H1 (cell line): ENCODE measurements at regions not wholly inside any gene's neighbourhood (a gene's known extent, or its start where the extent isn't known, plus 50 kb on each side); places are given as distances from the start of the nearest gene placed in this dataset.

Source experiments
- CTCF ChIA-PET: fragments of 300-600 bp; sonication (Branson Sonifier 250); formaldehyde crosslinking; loops from one replicate; lab custom pipeline; 2021; ENCODE audit not compliant: partially characterized antibody; lab: Charles Lee
- POLR2A ChIA-PET: fragments of 300-600 bp; sonication (Branson Sonifier 250); formaldehyde crosslinking; loops from one replicate; lab custom pipeline; 2021; ENCODE audit warnings: inconsistent platforms; ENCODE audit not compliant: partially characterized antibody; lab: Charles Lee
- DNase-seq, 2 experiments: peaks; one replicate each; pipeline versions ENCODE4 v3.0.0 to v3.0.0-alpha.2; 2010 to 2022; ENCODE audit warnings: low spot score in 2 of 2, low read depth in 1 of 2, mixed read lengths in 1 of 2
- FAIRE-seq: peaks from 2 replicates; lab custom pipeline; 2011; peaks lifted over from hg19 to GRCh38; lab: Jason Lieb, UNC
- H2AFZ ChIP-seq: 2 replicates; pipeline ENCODE4 v1.8.1; 2012; ENCODE audit warnings: low read length, inconsistent platforms
- H2AK5ac ChIP-seq: 2 replicates; pipeline ENCODE4 v1.6.1; 2013; ENCODE audit warnings: low read depth, low read length
- H2BK120ac ChIP-seq: replicated peaks from 2 replicates; pipeline ENCODE3; 2013; ENCODE audit warnings: low read depth, low read length, inconsistent platforms
- H2BK12ac ChIP-seq: 2 replicates; pipeline ENCODE4 v1.6.1; 2013; ENCODE audit warnings: low read depth, low read length
- H2BK15ac ChIP-seq: 2 replicates; pipeline ENCODE4 v1.6.1; 2013; ENCODE audit warnings: low read length
- H2BK20ac ChIP-seq: 2 replicates; pipeline ENCODE4 v1.6.1; 2013; ENCODE audit warnings: low read length
- H2BK5ac ChIP-seq: 2 replicates; pipeline ENCODE4 v1.6.1; 2013; ENCODE audit warnings: low read depth, low read length
- H3K14ac ChIP-seq: 2 replicates; pipeline ENCODE4 v1.6.1; 2013; ENCODE audit warnings: inconsistent platforms; ENCODE audit not compliant: insufficient read length
- H3K18ac ChIP-seq: 2 replicates; pipeline ENCODE4 v1.6.1; 2013; ENCODE audit warnings: low read length; ENCODE audit errors: extremely low read depth
- H3K23ac ChIP-seq: 2 replicates; pipeline ENCODE4 v1.6.1; 2013; ENCODE audit warnings: inconsistent platforms; ENCODE audit not compliant: insufficient read length
- H3K23me2 ChIP-seq: 2 replicates; pipeline ENCODE4 v1.6.1; 2013; ENCODE audit warnings: low read depth, low read length
- H3K27ac ChIP-seq: 2 replicates; pipeline ENCODE4 v1.6.1; 2011; ENCODE audit warnings: low read depth, low read length, inconsistent platforms
- H3K27me3 ChIP-seq, 4 experiments: replicated peaks in 1 of 4; 1 replicate in 1 of 4; 2 replicates in 3 of 4; pipeline versions ENCODE4 v1.6.1 to v1.8.1; 2011 to 2013; ENCODE audit warnings: low read length in 3 of 4, mild to moderate bottlenecking in 3 of 4, inconsistent platforms in 2 of 4, mixed read lengths in 2 of 4, moderate library complexity in 1 of 4; ENCODE audit not compliant: control insufficient read depth in 3 of 4, insufficient read depth in 3 of 4; ENCODE audit errors: extremely low read depth in 1 of 4
- H3K36me3 ChIP-seq, 4 experiments: 2 replicates each; pipeline versions ENCODE4 v1.6.1 to v1.8.1; 2011 to 2013; ENCODE audit warnings: mild to moderate bottlenecking in 4 of 4, low read length in 3 of 4, moderate library complexity in 2 of 4, control low read depth in 1 of 4, inconsistent platforms in 1 of 4; ENCODE audit not compliant: insufficient read depth in 4 of 4, control insufficient read depth in 2 of 4
- H3K4ac ChIP-seq: replicated peaks from 2 replicates; pipeline ENCODE3; 2013; ENCODE audit warnings: low read length, low read depth, mixed read lengths, inconsistent platforms; ENCODE audit not compliant: insufficient read length
- H3K4me1 ChIP-seq, 4 experiments: replicated peaks in 1 of 4; 1 replicate in 1 of 4; 2 replicates in 3 of 4; pipeline versions ENCODE4 v1.6.1 to v1.8.1; 2011 to 2013; ENCODE audit warnings: low read length in 3 of 4, inconsistent platforms in 2 of 4, mixed read lengths in 1 of 4; ENCODE audit not compliant: insufficient read depth in 4 of 4, control insufficient read depth in 3 of 4
- H3K4me2 ChIP-seq, 2 experiments: 2 replicates each; pipeline versions ENCODE4 v1.6.1 to v1.8.1; 2011 to 2013; ENCODE audit warnings: low read depth in 2 of 2, low read length in 2 of 2, control low read depth in 1 of 2, inconsistent platforms in 1 of 2, mild to moderate bottlenecking in 1 of 2; ENCODE audit not compliant: insufficient read depth in 1 of 2
- H3K4me3 ChIP-seq, 4 experiments: fragments of 200-600, 300-600 bp in 1 of 4; sonication (generic), shearing (Covaris generic), sonication (Bioruptor Twin) in 1 of 4; 2 replicates each; pipeline versions ENCODE4 v1.5.1 to v1.8.1; 2011 to 2016; ENCODE audit warnings: low read length in 4 of 4, low read depth in 3 of 4, control low read depth in 2 of 4, inconsistent platforms in 2 of 4, mild to moderate bottlenecking in 2 of 4, mixed read lengths in 1 of 4, moderate library complexity in 1 of 4; ENCODE audit not compliant: insufficient read depth in 2 of 4; ENCODE audit errors: extremely low read depth in 1 of 4
- H3K56ac ChIP-seq: replicated peaks from 2 replicates; pipeline ENCODE3; 2013; ENCODE audit warnings: low read depth, mild to moderate bottlenecking, mixed read lengths, low read length, inconsistent platforms; ENCODE audit not compliant: insufficient read length
- H3K79me1 ChIP-seq: 2 replicates; pipeline ENCODE4 v1.6.1; 2013; ENCODE audit warnings: low read depth, low read length, control low read depth
- H3K79me2 ChIP-seq, 2 experiments: 2 replicates each; pipeline versions ENCODE4 v1.6.1 to v1.8.1; 2012 to 2013; ENCODE audit warnings: low read length in 2 of 2, mild to moderate bottlenecking in 2 of 2, inconsistent platforms in 1 of 2; ENCODE audit not compliant: insufficient read depth in 2 of 2, control insufficient read depth in 1 of 2
- H3K9ac ChIP-seq, 4 experiments: replicated peaks in 1 of 4; 1 replicate in 1 of 4; 2 replicates in 3 of 4; pipeline versions ENCODE4 v1.6.1 to v1.8.1; 2011 to 2013; ENCODE audit warnings: low read depth in 3 of 4, low read length in 3 of 4, control low read depth in 2 of 4, mild to moderate bottlenecking in 2 of 4, moderate library complexity in 2 of 4, inconsistent platforms in 1 of 4; ENCODE audit errors: extremely low read depth in 1 of 4
- H3K9me3 ChIP-seq, 2 experiments: 2 replicates each; pipeline versions ENCODE4 v1.6.1 to v1.8.1; 2012 to 2013; ENCODE audit warnings: mild to moderate bottlenecking in 2 of 2, moderate library complexity in 2 of 2, control low read depth in 1 of 2, inconsistent platforms in 1 of 2, low read depth in 1 of 2, low read length in 1 of 2, mixed read lengths in 1 of 2; ENCODE audit not compliant: insufficient read depth in 2 of 2
- H4K20me1 ChIP-seq, 2 experiments: replicated peaks in 1 of 2; 2 replicates each; pipeline versions ENCODE3 to v1.8.1; 2011 to 2013; ENCODE audit warnings: inconsistent platforms in 2 of 2, low read length in 2 of 2, mild to moderate bottlenecking in 1 of 2; ENCODE audit not compliant: insufficient read depth in 2 of 2, control insufficient read depth in 1 of 2
- H4K5ac ChIP-seq: 2 replicates; pipeline ENCODE4 v1.6.1; 2013; ENCODE audit warnings: low read length, low read depth, mixed read lengths, inconsistent platforms; ENCODE audit not compliant: insufficient read length
- H4K8ac ChIP-seq: 2 replicates; pipeline ENCODE4 v1.8.0; 2013; ENCODE audit warnings: mild to moderate bottlenecking, moderate library complexity, low read length, inconsistent platforms; ENCODE audit not compliant: insufficient read depth; ENCODE audit errors: extremely low read depth
- H4K91ac ChIP-seq: replicated peaks from 2 replicates; pipeline ENCODE3; 2013; ENCODE audit warnings: low read length, mixed read lengths, inconsistent platforms; ENCODE audit not compliant: insufficient read length
- BACH1 ChIP-seq: IDR thresholded peaks from 2 replicates; pipeline ENCODE4 v1.6.1; 2012; ENCODE audit warnings: low read length, improper control_type of control experiment
- CBX8 ChIP-seq: fragments of 300-800, 300-1000 bp; sonication (generic); IDR thresholded peaks from 2 replicates; pipeline ENCODE4 v1.7.1; 2016; ENCODE audit warnings: low read depth, low read length, borderline replicate concordance
- CHD1 ChIP-seq: IDR thresholded peaks from 2 replicates; pipeline ENCODE4 v1.6.1; 2012; ENCODE audit warnings: low read depth, low read length, improper control_type of control experiment
- CHD2 ChIP-seq: IDR thresholded peaks from 2 replicates; pipeline ENCODE4 v1.6.1; 2012; ENCODE audit warnings: low read length, improper control_type of control experiment
- FOSL1 ChIP-seq: IDR thresholded peaks from 2 replicates; pipeline ENCODE4 v1.6.1; 2011; ENCODE audit warnings: mild to moderate bottlenecking, low read depth, low read length, moderate library complexity; ENCODE audit not compliant: insufficient read depth
- HDAC2 ChIP-seq, 2 experiments: fragments of 300-600 bp in 1 of 2; sonication (generic) in 1 of 2; IDR thresholded peaks; 2 replicates each; pipeline ENCODE4 v1.6.1; 2011 to 2012; ENCODE audit warnings: low read depth in 2 of 2, low read length in 2 of 2, mild to moderate bottlenecking in 2 of 2, moderate library complexity in 2 of 2, borderline replicate concordance in 1 of 2, inconsistent platforms in 1 of 2
- KDM5A ChIP-seq: fragments of 200-600 bp; IDR thresholded peaks from 2 replicates; pipeline ENCODE4 v1.7.1; 2012; ENCODE audit warnings: mild to moderate bottlenecking, low read length, inconsistent platforms, mixed read lengths
- MAFK ChIP-seq: IDR thresholded peaks from 2 replicates; pipeline ENCODE4 v1.6.1; 2012; ENCODE audit warnings: low read depth, mild to moderate bottlenecking, improper control_type of control experiment, low read length
- NANOG ChIP-seq: IDR thresholded peaks from 2 replicates; pipeline ENCODE4 v1.6.1; 2011; ENCODE audit warnings: low read length, low read depth, mild to moderate bottlenecking, inconsistent platforms; ENCODE audit not compliant: insufficient read depth, poor library complexity, severe bottlenecking
- POLR2A ChIP-seq, 2 experiments: IDR thresholded peaks; 1 replicate in 1 of 2; 2 replicates in 1 of 2; pipeline ENCODE4 v1.6.1; 2011; ENCODE audit warnings: low read depth in 2 of 2, low read length in 2 of 2, mild to moderate bottlenecking in 2 of 2; ENCODE audit errors: control extremely low read depth in 1 of 2
- RXRA ChIP-seq: IDR thresholded peaks from 2 replicates; pipeline ENCODE4 v1.6.1; 2011; ENCODE audit warnings: low read depth, mild to moderate bottlenecking, low read length, moderate library complexity; ENCODE audit not compliant: insufficient read depth
- SAP30 ChIP-seq: fragments of 300-600 bp; sonication (generic); IDR thresholded peaks from 2 replicates; pipeline ENCODE4 v1.7.1; 2012; ENCODE audit warnings: low read length, moderate library complexity, mild to moderate bottlenecking, inconsistent platforms; ENCODE audit not compliant: insufficient read depth, insufficient replicate concordance
- SP2 ChIP-seq: IDR thresholded peaks from 2 replicates; pipeline ENCODE4 v1.6.1; 2012; ENCODE audit warnings: mild to moderate bottlenecking, low read length, inconsistent platforms
- SP4 ChIP-seq: IDR thresholded peaks from 2 replicates; pipeline ENCODE4 v1.6.1; 2012; ENCODE audit warnings: low read length, inconsistent platforms
- SUZ12 ChIP-seq: fragments of 200-600 bp; sonication (generic); IDR thresholded peaks from 2 replicates; pipeline ENCODE4 v1.6.1; 2012; ENCODE audit warnings: mild to moderate bottlenecking, inconsistent platforms, low read length, moderate library complexity, mixed read lengths
- TAF7 ChIP-seq: optimal IDR thresholded peaks from 2 replicates; pipeline ENCODE3; 2011; ENCODE audit warnings: low read depth, mild to moderate bottlenecking, inconsistent platforms, low read length, moderate library complexity, borderline replicate concordance
- TBP ChIP-seq: IDR thresholded peaks from 2 replicates; pipeline ENCODE4 v1.6.1; 2011; ENCODE audit warnings: low read depth, low read length, improper control_type of control experiment
- TCF12 ChIP-seq: IDR thresholded peaks from 2 replicates; pipeline ENCODE4 v1.6.1; 2011; ENCODE audit warnings: low read depth, mild to moderate bottlenecking, low read length

GRCh38 chr11:98104249-98104648, 916.5 kb upstream of the CNTN5 start:
- no peak overlapping the region for H2BK20ac ChIP-seq
- no peak overlapping the region for H3K4me3 ChIP-seq
- no peak overlapping the region for H2BK120ac ChIP-seq
- H4K8ac ChIP-seq = no peak overlapping the region
- H2BK15ac ChIP-seq = no peak overlapping the region
- no peak overlapping the region for H2AFZ ChIP-seq
- H4K20me1 ChIP-seq = no peaks in the 10 kb centered on the region
- no peak overlapping the region for H3K56ac ChIP-seq
- POLR2A ChIA-PET = no interaction called here
- no peak overlapping the region for H2BK5ac ChIP-seq
- no peaks in the 10 kb centered on the region for H3K36me3 ChIP-seq
- H2BK12ac ChIP-seq = no peak overlapping the region
- no peak overlapping the region for H3K18ac ChIP-seq
- no peaks in the 10 kb centered on the region for H3K9me3 ChIP-seq
- no peaks in the 10 kb centered on the region for H3K79me1 ChIP-seq
- no peak for FAIRE-seq
- no peak overlapping the region for H3K4ac ChIP-seq
- H3K23me2 ChIP-seq = no peaks in the 10 kb centered on the region
- H4K5ac ChIP-seq = no peak overlapping the region
- no peaks in the 10 kb centered on the region for H3K4me1 ChIP-seq
- H4K91ac ChIP-seq = no peak overlapping the region
- no peak overlapping the region for H3K23ac ChIP-seq
- no peaks in the 10 kb centered on the region for H3K79me2 ChIP-seq
- CTCF ChIA-PET = no interaction called here
- no peak overlapping the region for H2AK5ac ChIP-seq
- H3K9ac ChIP-seq = no peak overlapping the region
- H3K27me3 ChIP-seq = peaks cover 0 to 1% (median 0%) of the 10 kb centered on the region in 4 experiments; a peak in 1 of 7 replicates
- no peak overlapping the region for H3K27ac ChIP-seq
- no peak overlapping the region for H3K4me2 ChIP-seq
- DNase-seq = no peak
- H3K14ac ChIP-seq = no peak overlapping the region
- no peak for TF ChIP-seq CBX8
- TF ChIP-seq SP2 = no peak
- TF ChIP-seq RXRA = no peak
- TF ChIP-seq CHD2 = no peak
- no peak for TF ChIP-seq TCF12
- TF ChIP-seq SP4 = no peak
- TF ChIP-seq KDM5A = no peak
- no peak for TF ChIP-seq FOSL1
- TF ChIP-seq SAP30 = no peak
- no peak for TF ChIP-seq BACH1
- no peak for TF ChIP-seq HDAC2 (IDR thresholded peaks at IDR 0.05; ENCODE audit: borderline replicate concordance in 1 of 2, low read depth in 2 of 2, low read length in 2 of 2)
- no peak for TF ChIP-seq CHD1
- no peak for TF ChIP-seq TBP
- TF ChIP-seq MAFK = no peak
- TF ChIP-seq POLR2A (IDR thresholded peaks at IDR 0.05; ENCODE audit: control extremely low read depth in 1 of 2, low read depth in 2 of 2, low read length in 2 of 2) = no peak
- no peak for TF ChIP-seq NANOG
- no peak for TF ChIP-seq TAF7
- TF ChIP-seq SUZ12 = no peak
